ENCODE measurements at regions not wholly inside any gene's neighbourhood (a gene's known extent, or its start where the extent isn't known, plus 50 kb on each side); places are given as distances from the start of the nearest gene placed in this dataset.

DNA sequence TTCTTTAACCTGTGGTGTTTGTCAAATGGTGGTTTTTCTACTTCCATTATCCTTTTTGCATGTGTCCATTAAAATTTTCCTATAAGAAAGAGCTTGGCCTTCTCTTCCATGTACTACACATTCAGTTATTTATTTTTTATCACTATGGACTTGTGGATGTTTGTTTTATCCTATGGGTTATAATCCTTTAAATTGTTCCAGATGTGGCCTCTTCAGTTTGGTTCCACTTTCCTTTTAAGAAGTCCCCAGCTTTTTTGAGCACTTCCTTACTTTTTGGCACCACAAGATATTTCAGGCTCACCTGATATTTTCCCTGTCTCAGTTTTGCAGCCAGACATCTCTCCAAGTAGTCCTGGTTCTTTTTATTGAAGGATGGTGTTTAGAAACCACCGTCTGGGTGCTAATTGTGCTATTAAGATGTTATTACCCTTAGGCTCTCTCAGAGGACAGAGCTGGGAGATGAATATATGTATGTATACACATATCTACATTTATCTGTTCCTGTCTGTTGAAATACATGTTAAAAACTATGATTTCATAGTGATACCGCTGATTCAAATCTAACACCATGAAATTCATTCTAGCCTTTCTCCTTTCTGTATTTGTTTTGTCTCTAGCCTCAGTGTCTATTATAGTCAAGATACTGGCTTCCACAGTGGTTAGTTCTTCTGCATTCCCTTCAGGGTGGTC lies 408.5 kb upstream of the RGS6 start:
- no peak for DNase-seq

GRCh38 chr14:71524320-71524982 lies 407.8 kb upstream of the RGS6 start:
- DNase-seq: no peak

- no peak for DNase-seq
Observed at GRCh38 chr14:71525663-71526221, 406.5 kb upstream of the RGS6 start.

DNA sequence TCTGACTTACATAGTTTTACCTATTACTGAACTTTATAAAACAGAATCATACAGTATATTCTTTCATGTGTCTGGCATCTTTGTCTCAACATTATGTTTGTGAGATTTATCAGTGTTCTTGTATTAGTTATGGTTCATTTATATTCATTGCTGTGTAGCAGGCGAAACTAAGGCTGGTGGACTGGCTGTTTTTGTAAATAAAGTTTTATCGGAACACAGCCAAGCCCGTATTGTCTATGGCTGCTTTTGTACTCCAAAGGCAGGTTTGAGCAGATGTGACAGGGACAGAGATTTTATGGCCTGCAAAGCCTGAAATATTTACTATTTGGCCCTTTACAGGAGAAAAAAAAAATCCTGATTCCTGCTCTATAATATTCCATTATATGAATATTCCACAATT lies 405.8 kb upstream of the RGS6 start:
- DNase-seq: no peak

GRCh38 chr14:71527838-71528237 lies 404.4 kb upstream of the RGS6 start:
- DNase-seq: no peak

- DNase-seq: no peak
Observed at GRCh38 chr14:71529848-71530247, 402.4 kb upstream of the RGS6 start.

DNA sequence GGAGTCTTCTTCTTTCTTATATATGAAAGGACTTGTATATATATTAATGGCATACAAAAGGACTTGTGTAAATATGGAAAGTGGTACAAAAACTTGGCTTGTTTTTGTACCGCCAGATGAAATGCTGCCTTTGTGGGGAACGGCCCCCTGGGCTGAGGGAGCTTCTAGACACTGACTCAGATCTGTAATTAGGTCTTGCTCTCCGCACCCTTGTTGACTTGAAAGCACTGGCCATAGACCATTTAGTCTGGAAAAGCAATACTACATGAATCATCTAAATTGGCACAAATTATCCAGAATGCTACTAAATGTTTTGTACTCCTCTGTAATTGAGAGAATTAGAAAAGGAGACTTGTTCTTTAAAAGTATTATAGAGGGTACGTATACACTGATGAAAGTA lies 399.9 kb upstream of the RGS6 start:
- DNase-seq: no peak

DNA sequence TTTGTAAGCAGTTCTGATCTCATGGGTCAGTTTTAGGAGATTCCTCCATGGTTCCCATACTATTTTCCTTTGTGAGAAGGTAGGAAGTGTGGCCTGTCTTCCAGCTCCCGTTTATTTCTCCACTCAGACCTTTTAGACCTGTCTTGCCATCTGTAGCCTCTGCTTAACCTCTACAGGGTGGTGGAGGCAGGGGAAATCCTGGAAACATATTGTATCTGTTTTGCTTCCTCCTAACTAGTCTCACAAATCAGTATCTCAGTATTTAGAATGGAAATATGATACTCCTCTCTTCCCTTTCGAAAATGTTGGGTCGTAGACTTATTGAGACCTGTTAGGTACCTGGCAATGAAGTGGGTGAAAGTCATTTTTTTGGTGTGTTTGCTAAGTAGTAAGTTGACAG lies 399.4 kb upstream of the RGS6 start:
- DNase-seq: no peak

GRCh38 chr14:71533390-71533789 lies 398.8 kb upstream of the RGS6 start:
- DNase-seq: no peak

- DNase-seq: no peak
Observed at GRCh38 chr14:71533800-71534199, 398.4 kb upstream of the RGS6 start.

GRCh38 chr14:71534506-71534905 lies 397.7 kb upstream of the RGS6 start:
- no peak for DNase-seq

GRCh38 chr14:71536015-71536740 lies 396.1 kb upstream of the RGS6 start:
- no peak for DNase-seq

DNA sequence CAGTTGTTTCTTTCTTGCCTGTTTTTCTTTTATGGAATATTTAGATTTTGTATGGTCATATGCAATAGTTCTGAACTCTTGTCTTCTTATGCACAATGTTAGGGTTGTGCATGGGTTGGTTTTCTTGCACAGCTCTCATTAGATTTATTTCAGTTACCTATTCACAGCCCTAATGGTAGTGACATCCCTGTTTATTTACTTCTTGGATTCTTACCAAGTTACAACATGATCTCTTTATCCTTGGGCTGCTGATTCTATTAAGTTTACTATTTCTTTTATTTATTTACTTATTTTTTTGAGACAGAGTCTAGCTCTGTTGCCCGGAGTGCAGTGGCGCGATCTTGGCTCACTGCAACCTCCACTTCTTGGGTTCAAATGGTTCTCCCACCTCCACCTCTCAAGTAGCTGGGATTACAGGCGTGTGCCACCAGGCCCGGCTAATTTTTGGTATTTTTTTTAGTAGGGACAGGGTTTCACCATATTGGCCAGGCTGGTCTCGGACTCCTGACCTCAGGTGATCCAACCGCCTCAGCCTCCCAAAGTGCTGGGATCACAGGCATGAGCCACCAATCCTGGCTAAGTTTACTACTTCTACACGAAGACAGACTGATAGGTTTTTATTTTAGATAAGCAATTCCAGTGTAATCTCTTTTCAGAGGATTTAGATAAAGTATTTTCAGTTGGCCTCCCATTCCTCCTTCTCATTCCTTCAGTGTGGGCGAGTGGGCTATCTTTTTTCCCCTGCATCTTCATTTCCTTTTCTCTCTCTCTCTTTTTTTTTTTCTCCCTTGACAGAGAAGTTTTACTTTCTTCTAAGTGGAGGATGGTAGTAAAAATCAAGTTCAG lies 395.1 kb upstream of the RGS6 start:
- no peak for DNase-seq

DNA sequence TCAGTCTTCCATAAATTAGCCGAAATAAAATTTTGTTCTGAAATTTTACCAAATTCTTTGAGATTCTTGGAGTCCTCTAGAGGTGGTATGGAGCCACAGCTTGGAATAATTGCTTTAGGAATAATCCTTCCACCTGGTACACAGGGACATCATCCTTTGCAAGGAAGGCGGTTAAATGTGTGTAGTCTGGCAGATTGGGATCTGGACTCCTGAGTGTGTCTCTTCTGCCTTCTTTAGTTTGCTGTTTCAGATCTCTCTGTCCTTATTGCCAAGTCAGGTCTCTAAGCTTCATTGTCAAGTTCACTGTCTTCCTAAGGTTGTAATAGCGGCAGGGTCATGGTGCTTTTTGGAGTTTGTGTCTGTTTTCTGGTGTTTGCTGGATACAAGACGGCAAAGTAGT lies 393.9 kb upstream of the RGS6 start:
- DNase-seq: no peak

GRCh38 chr14:71538938-71539649 lies 393.1 kb upstream of the RGS6 start:
- DNase-seq: no peak

DNA sequence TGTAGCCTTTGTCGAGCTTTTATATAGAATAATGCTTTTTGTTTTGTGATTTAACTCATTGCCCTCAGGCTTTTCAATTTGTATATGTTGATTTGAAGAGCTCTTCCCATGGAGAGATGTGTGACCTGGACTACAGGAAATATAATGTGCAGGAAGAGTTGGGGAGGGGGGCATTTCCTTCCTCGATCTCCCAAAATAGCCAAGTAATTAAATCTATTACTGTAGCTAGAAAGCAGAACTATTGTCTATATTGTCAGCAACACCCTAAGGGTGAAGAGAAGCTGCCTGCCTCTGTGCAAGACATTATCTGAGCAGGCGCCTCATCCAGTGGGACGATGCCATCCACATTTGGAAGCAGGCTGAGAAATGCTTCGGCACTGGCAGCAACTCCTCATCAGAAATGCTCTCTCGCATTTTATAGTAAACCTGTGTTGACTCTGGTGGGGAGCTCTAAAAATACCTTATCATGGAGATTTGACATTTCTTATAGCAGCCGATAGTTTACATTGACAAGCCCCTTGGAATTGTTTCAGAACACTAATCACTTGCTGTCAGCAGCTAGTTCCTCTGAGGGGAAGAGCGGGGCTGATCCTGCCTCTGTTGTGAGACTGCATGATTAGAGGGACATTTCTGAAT lies 392.5 kb upstream of the RGS6 start:
- no peak for DNase-seq

GRCh38 chr14:71541271-71541670 lies 391.0 kb upstream of the RGS6 start:
- no peak for DNase-seq

- no peak for DNase-seq
Observed at GRCh38 chr14:71541973-71542690, 390.1 kb upstream of the RGS6 start.

GRCh38 chr14:71549421-71550050 lies 382.7 kb upstream of the RGS6 start:
- DNase-seq: no peak

- DNase-seq: no peak
Observed at GRCh38 chr14:71550367-71550766, 381.9 kb upstream of the RGS6 start.
